HEK293 (cell line): ENCODE measurements at regions not wholly inside any gene's neighbourhood (a gene's known extent, or its start where the extent isn't known, plus 50 kb on each side); places are given as distances from the start of the nearest gene placed in this dataset.

Experiments used
- SP2 ChIP-seq: fragments of 450-650 bp; formaldehyde crosslinking; IDR thresholded peaks from 2 replicates; pipeline ENCODE4 v1.5.1; 2016; ENCODE audit warnings: missing biosample characterization, missing genetic modification characterization
- ZNF777 ChIP-seq: fragments of 450-650 bp; formaldehyde crosslinking; IDR thresholded peaks from 2 replicates; pipeline ENCODE4 v1.5.1; 2017; ENCODE audit warnings: missing biosample characterization, missing genetic modification characterization, borderline replicate concordance

DNA sequence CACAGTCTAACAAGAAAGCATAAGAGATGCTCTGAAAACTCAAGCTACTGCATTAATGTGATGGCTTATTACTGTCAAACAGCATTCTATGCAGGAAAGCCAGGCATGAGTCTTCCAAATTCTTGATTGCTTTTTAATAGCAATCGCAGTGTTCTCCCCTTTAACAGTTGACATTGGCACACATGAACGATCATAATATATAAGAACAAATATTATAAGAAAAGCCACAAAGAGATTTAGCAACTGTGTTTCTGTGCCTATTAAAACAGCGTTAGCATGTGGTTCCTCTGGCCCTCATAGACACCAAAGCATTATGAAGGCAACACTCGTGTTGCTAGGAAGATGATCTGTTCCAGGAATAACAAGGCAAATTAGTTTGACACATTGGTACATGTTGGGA lies 245.0 kb downstream of the ACKR3 start:
- TF ChIP-seq ZNF777 (tag by site-specific recombination) (no peak), SP2 (tag by site-specific recombination) (no peak)
